NCI-H1694 (cell line): ENCODE measurements at regions not wholly inside any gene's neighbourhood (a gene's known extent, or its start where the extent isn't known, plus 50 kb on each side); places are given as distances from the start of the nearest gene placed in this dataset.
A peak's percentile ranks its signal among the peaks of the same experiment; 100 is the strongest.

Experiments used
- DNase-seq: peaks from one replicate; lab custom pipeline; 2025; lab: John Stamatoyannopoulos, UW

DNA sequence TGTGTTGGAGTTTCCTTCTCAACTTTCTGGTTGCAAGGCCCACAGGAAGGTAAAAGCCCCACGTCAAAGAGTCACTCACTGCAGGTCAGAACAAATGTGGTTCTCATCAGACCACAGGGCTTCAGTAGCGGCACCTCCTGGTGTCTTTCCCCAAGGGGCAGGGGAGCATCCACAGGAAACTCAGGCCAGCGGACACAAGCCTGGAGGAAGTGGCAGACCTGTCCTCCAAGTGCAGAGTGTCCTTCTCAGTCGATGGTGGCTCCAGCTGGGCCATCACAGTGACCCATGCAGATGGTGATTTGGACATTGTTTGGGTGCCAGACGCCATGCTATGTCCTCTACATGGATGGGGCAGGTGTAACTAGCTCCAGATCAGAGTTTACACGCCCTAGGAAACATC is 84.9 kb downstream of the ACKR3 start:
- no peak for DNase-seq

DNA sequence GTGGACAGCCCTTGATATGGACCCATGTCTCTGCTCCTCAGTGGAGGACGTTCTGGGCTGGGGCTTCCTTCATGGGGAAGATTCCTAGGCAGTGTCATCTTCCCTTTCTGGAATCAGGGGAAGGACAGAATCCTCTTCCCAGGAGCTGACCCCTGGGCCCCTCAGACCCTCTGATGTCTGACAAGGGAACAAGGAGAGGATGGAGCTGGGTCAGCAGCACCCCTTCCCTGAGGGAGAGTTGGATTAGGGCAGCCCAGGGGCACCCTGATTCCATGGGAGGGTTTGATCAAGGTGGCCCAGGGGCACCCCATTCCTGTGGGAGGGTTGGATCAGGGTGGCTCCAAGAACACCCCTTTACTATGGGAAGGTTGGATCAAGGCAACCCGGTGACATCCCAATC is 86.5 kb downstream of the ACKR3 start:
- no peak for DNase-seq

- DNase-seq: no peak
Observed at GRCh38 chr2:236656721-236657120, 87.1 kb downstream of the ACKR3 start.

DNA sequence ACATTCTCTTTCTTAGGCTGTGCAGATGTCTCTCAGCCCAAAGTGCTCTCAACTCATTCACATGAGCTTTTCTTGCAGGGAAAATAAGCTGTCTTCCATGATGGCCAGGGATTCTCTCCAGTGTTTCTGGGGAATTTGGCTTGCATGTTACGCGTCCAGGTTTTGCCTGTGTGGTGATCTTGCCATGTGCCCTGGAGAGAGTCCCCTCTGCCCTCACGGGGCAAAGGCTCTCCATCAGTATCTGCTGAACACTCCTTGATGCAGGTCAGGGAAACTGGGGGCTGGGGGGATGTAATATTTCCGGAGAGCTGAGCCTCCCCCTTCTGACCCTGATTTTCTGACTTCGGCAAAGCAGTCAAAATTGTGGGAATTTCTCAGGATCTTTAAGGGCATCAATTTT is 87.6 kb downstream of the ACKR3 start:
- no peak for DNase-seq

- no peak for DNase-seq
Observed at GRCh38 chr2:236657801-236658200, 88.2 kb downstream of the ACKR3 start.

- DNase-seq: no peak
Observed at GRCh38 chr2:236658974-236659757, 89.5 kb downstream of the ACKR3 start.

DNA sequence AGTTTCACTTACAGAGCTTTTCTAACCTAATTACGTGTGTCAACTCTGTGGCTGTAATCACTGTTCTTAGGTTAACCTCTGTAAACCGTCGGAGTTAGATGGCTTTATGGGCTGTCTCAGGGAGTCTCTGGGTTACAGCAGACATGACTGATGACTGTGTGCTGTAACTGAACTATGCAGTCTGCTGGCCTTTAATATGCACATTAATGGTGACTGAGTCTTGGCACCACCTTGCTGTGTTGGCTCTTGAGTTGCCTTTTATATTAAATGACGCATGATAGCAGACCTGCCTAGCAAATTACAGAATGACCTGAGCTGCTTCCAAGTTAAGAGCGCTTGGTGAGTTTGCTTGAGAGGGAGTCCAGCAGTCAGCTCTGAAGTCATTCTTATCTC is 90.1 kb downstream of the ACKR3 start:
- DNase-seq: peak; percentile 21

DNA sequence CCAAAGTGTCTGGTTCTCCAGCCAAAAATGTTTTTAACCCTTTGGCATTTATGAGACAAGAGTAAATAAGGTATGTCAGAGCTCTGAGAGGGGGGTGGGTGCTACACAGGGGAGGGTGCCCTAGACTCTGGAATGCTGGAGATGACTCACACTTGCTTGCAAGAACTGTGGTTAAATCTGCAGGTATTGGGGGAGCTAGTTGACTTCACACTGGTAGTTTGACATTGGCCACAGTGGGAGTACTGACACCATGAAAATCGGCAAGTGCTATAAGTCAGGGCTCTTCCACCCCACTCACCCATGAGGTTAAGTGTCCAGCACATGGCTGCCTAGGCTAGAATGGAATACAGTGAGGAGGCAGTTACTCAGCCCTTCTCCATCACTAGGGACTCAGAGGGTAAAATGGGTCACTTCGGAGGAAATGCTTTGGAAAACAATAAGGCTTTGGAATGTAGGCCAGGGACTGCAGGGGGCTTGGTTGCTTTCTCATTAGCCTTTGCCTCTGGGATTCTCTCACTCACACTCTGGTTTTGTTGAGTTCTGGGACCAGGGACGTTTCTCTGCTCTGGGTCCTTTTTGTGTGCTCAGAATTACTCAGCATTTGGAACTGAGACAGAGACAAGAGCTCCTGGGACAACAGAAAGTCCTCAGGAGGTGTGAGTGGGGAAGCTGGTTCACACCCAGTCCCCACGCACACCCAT is 91.6 kb downstream of the ACKR3 start:
- DNase-seq: no peak

- DNase-seq: no peak
Observed at GRCh38 chr2:236661762-236662110, 92.1 kb downstream of the ACKR3 start.

- no peak for DNase-seq
Observed at GRCh38 chr2:236662231-236663185, 92.9 kb downstream of the ACKR3 start.

DNA sequence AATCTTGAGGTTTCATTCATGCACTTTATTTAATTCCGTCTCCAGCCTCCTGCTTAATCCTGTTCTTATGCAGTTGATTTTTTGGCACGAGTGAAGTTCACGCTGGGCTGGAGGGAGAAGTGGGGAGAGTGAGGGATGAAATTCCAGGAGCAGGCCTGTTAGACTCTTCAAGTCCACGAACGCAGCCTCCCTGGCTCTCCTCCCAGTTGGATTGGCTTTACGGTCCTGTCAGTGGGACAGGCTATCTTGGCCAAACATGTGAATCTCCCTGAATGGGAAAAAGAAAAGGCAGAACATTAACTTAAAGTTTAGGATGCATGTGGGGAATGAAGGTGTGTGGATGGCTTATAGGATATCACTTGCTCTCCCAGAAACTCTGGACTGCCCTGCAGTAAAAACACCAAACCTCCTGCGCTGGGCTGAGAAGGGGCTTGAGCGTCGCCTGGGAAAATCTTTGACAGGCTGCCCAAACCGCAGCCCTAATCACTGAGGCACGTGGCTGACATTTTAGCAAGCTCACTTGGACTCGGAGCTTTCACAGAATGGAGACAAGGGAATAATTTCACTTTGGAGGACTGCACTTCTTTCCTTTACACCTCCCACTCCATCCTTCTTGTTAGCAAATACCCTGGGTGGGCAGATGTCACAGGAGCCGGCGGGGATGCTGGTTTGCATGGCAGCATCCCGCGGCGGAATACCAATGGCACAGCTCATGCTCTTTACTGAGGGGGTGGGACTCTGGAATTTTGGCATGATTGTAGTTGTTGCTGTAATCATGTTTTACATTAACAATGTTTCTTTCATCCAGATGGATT is 93.9 kb downstream of the ACKR3 start:
- DNase-seq: no peak

- DNase-seq: no peak
Observed at GRCh38 chr2:236664136-236664535, 94.5 kb downstream of the ACKR3 start.

- no peak for DNase-seq
Observed at GRCh38 chr2:236665101-236665500, 95.5 kb downstream of the ACKR3 start.

- no peak for DNase-seq
Observed at GRCh38 chr2:236665572-236666118, 96.0 kb downstream of the ACKR3 start.

- DNase-seq: no peak
Observed at GRCh38 chr2:236666646-236667204, 97.1 kb downstream of the ACKR3 start.

DNA sequence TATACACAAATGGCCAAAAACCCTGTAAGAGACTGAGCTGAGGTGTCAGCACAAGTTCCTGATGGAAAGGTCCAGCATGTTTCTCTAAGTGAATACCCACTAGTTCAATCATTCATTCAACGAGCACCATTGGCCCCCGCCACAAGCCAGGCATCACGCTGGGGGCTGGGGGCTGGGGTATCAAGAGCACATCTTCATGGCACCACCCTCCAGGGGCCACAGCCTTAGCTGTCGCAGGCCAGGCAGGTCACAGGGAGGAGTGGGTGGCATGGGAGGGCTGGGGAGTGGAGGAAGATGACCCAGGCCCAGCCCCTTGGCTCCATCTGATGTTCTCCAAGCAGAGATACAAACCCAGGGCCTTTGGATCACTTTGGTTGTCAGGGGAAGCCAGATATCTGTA is 97.9 kb downstream of the ACKR3 start:
- no peak for DNase-seq

DNA sequence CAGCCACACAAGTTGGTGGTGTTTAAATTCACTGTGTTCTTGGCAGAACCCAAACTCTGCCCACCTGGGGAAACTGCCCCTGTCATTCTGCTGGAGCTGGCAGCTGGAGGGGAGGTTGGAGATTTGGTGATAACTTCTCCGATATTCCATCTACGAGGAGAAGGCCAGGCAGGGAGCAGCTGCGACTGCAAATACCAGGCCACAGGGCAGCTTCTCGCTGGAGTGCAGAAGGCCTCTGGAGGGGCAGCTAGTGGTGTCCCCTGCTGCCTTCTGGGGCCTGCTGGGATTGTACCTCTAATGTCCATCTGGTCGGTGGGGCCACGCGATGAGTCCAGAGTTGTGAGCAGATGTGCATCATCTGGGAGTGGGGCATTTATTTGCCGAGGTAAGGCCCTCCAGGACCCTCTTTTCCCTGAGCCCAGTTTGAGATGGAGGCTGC is 98.9 kb downstream of the ACKR3 start:
- no peak for DNase-seq

DNA sequence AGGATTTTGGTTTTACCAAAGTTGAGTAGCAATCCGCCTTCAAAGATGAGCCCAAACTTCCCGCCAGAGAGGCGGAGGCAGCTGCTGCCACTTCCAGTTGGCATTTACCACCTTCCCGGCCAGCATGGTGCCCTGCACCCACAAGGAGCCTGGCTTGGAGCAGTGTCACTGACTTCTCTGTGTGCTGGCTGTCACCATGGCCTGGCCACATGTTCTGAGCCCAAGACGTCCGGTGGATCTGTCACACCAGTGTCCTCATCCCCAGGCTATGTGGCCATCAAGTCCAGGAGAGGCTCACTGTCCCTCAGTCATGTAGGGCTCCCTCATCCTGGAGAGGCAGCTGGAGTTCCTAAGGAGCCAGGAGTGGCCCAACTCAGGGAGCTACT is 100.6 kb downstream of the ACKR3 start:
- no peak for DNase-seq

GRCh38 chr2:236671896-236672562 is 102.4 kb downstream of the ACKR3 start:
- DNase-seq: no peak

GRCh38 chr2:236672606-236673005 is 103.0 kb downstream of the ACKR3 start:
- DNase-seq: no peak
